SJCRH30 (cell line): ENCODE measurements at regions not wholly inside any gene's neighbourhood (a gene's known extent, or its start where the extent isn't known, plus 50 kb on each side); places are given as distances from the start of the nearest gene placed in this dataset.

Experiments used
- DNase-seq, 2 experiments: peaks; one replicate each; pipeline ENCODE4 v3.0.0-alpha.2; 2015 to 2020
- H3K27ac ChIP-seq: fragments of 250-450 bp; sonication (Bioruptor Pico); 2 replicates; pipeline ENCODE4 v1.5.1; 2020; ENCODE audit warnings: mild to moderate bottlenecking, moderate library complexity
- H3K27me3 ChIP-seq: fragments of 250-450 bp; sonication (Bioruptor Pico); 2 replicates; pipeline ENCODE4 v1.5.1; 2020; ENCODE audit warnings: mild to moderate bottlenecking, moderate library complexity
- H3K36me3 ChIP-seq: fragments of 250-450 bp; sonication (Bioruptor Pico); 2 replicates; pipeline ENCODE4 v1.5.1; 2020; ENCODE audit warnings: mild to moderate bottlenecking, moderate library complexity
- H3K4me1 ChIP-seq: fragments of 250-450 bp; sonication (Bioruptor Pico); 2 replicates; pipeline ENCODE4 v1.5.1; 2020; ENCODE audit warnings: mild to moderate bottlenecking, moderate library complexity
- H3K4me3 ChIP-seq: fragments of 250-450 bp; sonication (Bioruptor Pico); 2 replicates; pipeline ENCODE4 v1.5.1; 2020; ENCODE audit warnings: mild to moderate bottlenecking, moderate library complexity
- H3K9me3 ChIP-seq: fragments of 250-450 bp; sonication (Bioruptor Pico); replicated peaks from 2 replicates; pipeline ENCODE4 v1.5.1; 2020; ENCODE audit warnings: mild to moderate bottlenecking, moderate library complexity

DNA sequence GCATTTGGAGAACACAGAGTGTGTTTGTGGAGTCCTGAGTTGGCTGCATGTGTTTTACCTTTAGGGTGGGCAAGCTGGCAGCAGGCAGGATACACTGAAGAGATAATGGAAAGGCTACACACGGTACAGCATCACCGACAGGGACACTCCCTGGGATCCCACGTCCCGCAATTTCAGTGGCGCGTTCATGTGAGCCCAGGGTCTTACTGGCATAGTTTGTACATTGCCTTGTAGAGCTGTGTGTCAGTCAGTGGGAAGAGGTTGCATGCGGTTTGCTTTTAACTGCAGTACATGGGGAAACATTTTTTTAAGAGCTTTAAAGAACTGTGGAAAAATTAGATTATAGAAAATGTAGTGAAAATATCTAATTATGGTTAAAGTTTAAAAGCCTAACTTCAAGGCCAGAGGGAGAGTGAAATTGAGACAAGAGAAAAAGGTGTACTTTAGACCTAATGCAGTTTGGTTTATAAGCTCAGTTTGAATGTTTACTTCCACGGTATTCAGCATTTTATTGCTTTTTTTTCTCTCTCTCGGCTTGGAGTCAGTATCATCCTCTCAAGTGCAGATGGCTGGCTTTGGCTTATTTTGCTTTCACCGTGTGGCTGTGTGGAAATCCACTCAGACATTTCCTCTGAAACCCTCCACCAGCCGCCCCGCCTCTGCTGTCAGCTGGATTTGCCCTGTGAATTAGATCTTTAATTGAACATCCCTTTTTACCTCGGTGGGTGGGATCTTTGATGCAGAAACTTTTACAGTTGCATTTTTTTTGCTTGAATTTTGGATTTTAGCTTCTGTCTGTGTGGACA lies 364.2 kb upstream of the COBL start:
- DNase-seq, result no peak
- no peaks in the 10 kb centered on the region for H3K36me3 ChIP-seq
- peaks cover 9% of the 10 kb centered on the region for H3K27me3 ChIP-seq
- H3K4me3 ChIP-seq, result no peak overlapping the region
- H3K4me1 ChIP-seq, result no peaks in the 10 kb centered on the region
- H3K27ac ChIP-seq, result no peak overlapping the region
- no peaks in the 10 kb centered on the region for H3K9me3 ChIP-seq

- DNase-seq, result no peak
- H3K36me3 ChIP-seq, result no peaks in the 10 kb centered on the region
- H3K9me3 ChIP-seq, result no peaks in the 10 kb centered on the region
- no peak overlapping the region for H3K27ac ChIP-seq
- H3K27me3 ChIP-seq, result peaks cover 9% of the 10 kb centered on the region
- no peaks in the 10 kb centered on the region for H3K4me1 ChIP-seq
- no peak overlapping the region for H3K4me3 ChIP-seq
Measured at GRCh38 chr7:51679358-51679757, 362.7 kb upstream of the COBL start.

DNA sequence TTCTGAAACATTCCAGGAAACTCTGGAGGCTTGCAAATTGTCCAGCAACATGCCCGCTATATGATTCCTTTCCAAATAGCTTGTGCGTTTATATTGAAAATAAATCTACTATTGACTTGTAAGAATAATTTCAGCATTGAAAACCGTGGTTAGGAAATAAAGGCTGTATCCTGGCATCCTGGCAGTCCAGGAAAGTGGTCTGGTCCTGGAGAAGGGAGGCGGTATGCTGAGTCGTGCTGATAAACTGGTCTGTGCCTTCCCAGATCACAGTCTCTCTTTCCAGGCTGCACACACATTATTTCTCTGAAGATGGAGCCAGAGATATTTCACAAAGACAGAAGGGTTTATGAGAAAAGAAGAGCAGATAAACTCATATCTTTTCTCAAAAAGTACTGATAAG lies 350.1 kb upstream of the COBL start:
- Histone ChIP-seq H3K9me3 (no peaks in the 10 kb centered on the region), H3K4me3 (no peak overlapping the region), H3K4me1 (no peaks in the 10 kb centered on the region), H3K27ac (no peak overlapping the region), H3K36me3 (no peaks in the 10 kb centered on the region), H3K27me3 (no peaks in the 10 kb centered on the region)
- no peak for DNase-seq

DNA sequence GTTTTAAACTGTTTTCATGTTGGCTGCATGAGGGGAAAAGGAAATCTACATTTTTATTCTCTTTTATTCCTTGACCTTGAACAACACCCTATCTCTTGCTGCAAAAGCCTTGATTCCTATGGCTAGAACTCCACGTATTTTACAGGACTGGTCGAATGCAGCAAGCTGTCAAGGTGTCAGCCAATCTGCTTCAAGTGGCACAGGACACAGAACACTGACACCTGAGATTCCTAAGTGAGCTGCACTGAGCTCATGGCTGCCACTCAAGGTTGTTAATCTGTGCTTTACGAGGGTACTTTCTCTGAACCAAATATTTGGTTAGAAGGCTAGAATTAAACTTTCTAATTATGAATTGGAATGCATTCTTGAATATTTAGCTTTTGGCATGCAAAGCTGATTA lies 349.7 kb upstream of the COBL start:
- no peaks in the 10 kb centered on the region for H3K27me3 ChIP-seq
- H3K4me3 ChIP-seq, result no peak overlapping the region
- no peaks in the 10 kb centered on the region for H3K36me3 ChIP-seq
- H3K4me1 ChIP-seq, result no peaks in the 10 kb centered on the region
- H3K9me3 ChIP-seq, result no peaks in the 10 kb centered on the region
- H3K27ac ChIP-seq, result no peak overlapping the region
- no peak for DNase-seq

GRCh38 chr7:51665045-51665780 lies 348.6 kb upstream of the COBL start:
- 0 out of 2 replicates have a peak, but pooled peaks cover 3% of the 10 kb centered on the region for H3K27me3 ChIP-seq
- no peak overlapping the region for H3K4me3 ChIP-seq
- H3K36me3 ChIP-seq, result no peaks in the 10 kb centered on the region
- no peaks in the 10 kb centered on the region for H3K4me1 ChIP-seq
- H3K27ac ChIP-seq, result no peak overlapping the region
- H3K9me3 ChIP-seq, result no peaks in the 10 kb centered on the region
- no peak for DNase-seq

DNA sequence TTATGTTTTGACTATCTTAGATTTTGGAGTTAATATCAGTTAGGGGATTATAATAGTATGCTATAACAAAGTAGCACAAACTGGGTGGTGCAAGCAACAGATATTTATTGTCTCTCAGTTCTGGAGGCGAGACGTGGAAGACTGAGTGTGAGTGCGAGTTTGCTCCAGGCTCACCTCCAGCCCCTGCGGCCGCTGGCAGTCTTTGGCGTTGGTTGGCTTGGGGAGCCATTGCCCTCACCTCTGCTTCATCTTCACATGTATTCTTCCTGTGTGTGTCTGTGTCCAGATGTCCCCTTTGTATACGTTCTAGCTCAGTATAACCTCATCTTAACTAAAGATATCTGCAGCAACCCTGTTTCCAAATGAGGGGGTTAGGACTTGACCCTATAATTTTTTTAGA lies 343.9 kb upstream of the COBL start:
- no peaks in the 10 kb centered on the region for H3K36me3 ChIP-seq
- 0 out of 2 replicates have a peak, but pooled peaks cover 9% of the 10 kb centered on the region for H3K27me3 ChIP-seq
- no peak overlapping the region for H3K4me3 ChIP-seq
- no peaks in the 10 kb centered on the region for H3K9me3 ChIP-seq
- no peak for DNase-seq
- H3K27ac ChIP-seq, result no peak overlapping the region
- H3K4me1 ChIP-seq, result no peaks in the 10 kb centered on the region

DNA sequence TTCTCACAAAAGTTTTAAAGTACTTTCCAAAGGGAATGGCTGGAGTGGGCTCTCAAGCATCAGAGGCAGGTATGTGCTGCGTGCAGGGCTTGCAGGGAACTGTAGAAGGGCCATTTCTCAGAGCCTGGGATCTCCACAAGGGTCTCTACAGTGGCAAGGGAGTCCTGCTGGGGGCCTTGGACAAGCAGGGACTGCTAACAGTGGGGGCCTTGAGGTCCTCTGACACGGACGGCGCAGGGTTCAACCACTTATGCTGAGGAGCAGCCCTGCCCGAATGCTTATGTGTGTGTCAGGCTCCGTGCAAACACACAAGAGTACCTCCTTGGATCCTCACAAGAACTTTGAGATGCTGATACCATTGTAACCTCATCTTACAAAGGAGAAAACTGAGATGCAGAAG lies 342.1 kb upstream of the COBL start:
- Histone ChIP-seq H3K27ac (no peak overlapping the region), H3K36me3 (no peaks in the 10 kb centered on the region), H3K9me3 (no peaks in the 10 kb centered on the region), H3K4me1 (no peaks in the 10 kb centered on the region), H3K4me3 (no peak overlapping the region), H3K27me3 (0 out of 2 replicates have a peak, but pooled peaks cover 9% of the 10 kb centered on the region)
- DNase-seq, result no peak

- no peaks in the 10 kb centered on the region for H3K36me3 ChIP-seq
- DNase-seq, result peak; percentile 70 to 75
- H3K27ac ChIP-seq, result no peak overlapping the region
- peaks cover 15% of the 10 kb centered on the region; the same call in 1 of the 2 replicates for H3K27me3 ChIP-seq
- H3K4me3 ChIP-seq, result no peak overlapping the region
- H3K4me1 ChIP-seq, result no peaks in the 10 kb centered on the region
- H3K9me3 ChIP-seq, result no peaks in the 10 kb centered on the region
Measured at GRCh38 chr7:51647931-51648351, 331.3 kb upstream of the COBL start.

- H3K4me3 ChIP-seq, result no peak overlapping the region
- DNase-seq, result no peak
- H3K4me1 ChIP-seq, result no peaks in the 10 kb centered on the region
- peaks cover 16% of the 10 kb centered on the region; the same call in 1 of the 2 replicates for H3K27me3 ChIP-seq
- no peaks in the 10 kb centered on the region for H3K9me3 ChIP-seq
- no peak overlapping the region for H3K27ac ChIP-seq
- no peaks in the 10 kb centered on the region for H3K36me3 ChIP-seq
Measured at GRCh38 chr7:51647486-51647885, 330.9 kb upstream of the COBL start.

GRCh38 chr7:51645702-51646298 lies 329.2 kb upstream of the COBL start:
- Histone ChIP-seq H3K27me3 (peaks cover 29% of the 10 kb centered on the region; the same call in 1 of the 2 replicates), H3K4me3 (no peak overlapping the region), H3K4me1 (no peaks in the 10 kb centered on the region), H3K36me3 (no peaks in the 10 kb centered on the region), H3K27ac (no peak overlapping the region), H3K9me3 (no peaks in the 10 kb centered on the region)
- no peak for DNase-seq

DNA sequence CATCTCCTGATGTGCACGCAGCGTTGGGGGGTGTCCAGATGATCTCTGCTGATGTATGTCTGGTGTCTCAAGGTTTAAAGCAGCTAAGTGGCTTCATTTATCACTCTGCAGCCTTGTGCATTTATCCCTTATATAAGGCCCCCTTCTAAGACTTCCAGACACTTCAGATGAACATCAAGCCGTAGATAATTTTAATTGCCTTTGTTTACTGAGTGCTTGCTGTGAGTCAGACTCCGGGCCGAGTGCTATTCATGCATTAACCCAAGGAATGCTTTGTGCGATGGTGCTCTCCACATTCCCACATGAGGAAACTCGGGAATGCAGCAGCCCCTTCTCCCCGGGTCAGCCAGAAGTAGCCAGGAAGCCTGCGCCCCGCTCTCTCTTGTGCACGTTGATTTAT lies 328.6 kb upstream of the COBL start:
- Histone ChIP-seq H3K4me1 (no peaks in the 10 kb centered on the region), H3K9me3 (no peaks in the 10 kb centered on the region), H3K27me3 (peaks cover 28% of the 10 kb centered on the region; the same call in 1 of the 2 replicates), H3K27ac (no peak overlapping the region), H3K36me3 (no peaks in the 10 kb centered on the region), H3K4me3 (no peak overlapping the region)
- DNase-seq, result no peak

DNA sequence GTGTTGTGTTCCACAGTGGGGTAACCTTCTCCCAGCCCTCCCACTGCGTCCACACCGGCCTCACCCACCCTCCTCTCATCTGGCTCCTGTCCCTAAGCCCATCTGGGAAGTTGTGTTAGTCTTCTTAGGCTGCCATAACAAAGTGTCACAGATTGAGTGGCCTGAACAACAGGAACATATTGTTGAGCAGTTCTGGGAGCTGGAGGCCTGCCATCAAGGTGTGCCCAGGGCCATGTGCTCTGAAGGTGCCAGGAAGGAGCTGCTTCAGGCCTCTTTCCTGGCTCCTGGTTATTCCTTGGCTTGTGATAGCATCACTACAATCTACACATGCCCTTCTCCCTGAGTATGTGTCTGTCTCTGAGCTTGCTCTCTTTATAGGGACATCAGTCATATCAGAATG lies 327.6 kb upstream of the COBL start:
- H3K9me3 ChIP-seq, result no peaks in the 10 kb centered on the region
- peaks cover 26% of the 10 kb centered on the region; the same call in 1 of the 2 replicates for H3K27me3 ChIP-seq

GRCh38 chr7:51640841-51641240 lies 324.2 kb upstream of the COBL start:
- Histone ChIP-seq H3K9me3 (no peaks in the 10 kb centered on the region), H3K4me1 (no peaks in the 10 kb centered on the region), H3K27ac (no peak overlapping the region), H3K27me3 (peaks cover 29% of the 10 kb centered on the region; the same call in 1 of the 2 replicates), H3K4me3 (no peak overlapping the region), H3K36me3 (no peaks in the 10 kb centered on the region)
- no peak for DNase-seq

More for the DNA sequence above, 327.6 kb upstream of the COBL start:
- H3K4me1 ChIP-seq, result no peaks in the 10 kb centered on the region
- H3K27ac ChIP-seq, result no peak overlapping the region
- H3K4me3 ChIP-seq, result no peak overlapping the region
- DNase-seq, result no peak
- H3K36me3 ChIP-seq, result no peaks in the 10 kb centered on the region

DNA sequence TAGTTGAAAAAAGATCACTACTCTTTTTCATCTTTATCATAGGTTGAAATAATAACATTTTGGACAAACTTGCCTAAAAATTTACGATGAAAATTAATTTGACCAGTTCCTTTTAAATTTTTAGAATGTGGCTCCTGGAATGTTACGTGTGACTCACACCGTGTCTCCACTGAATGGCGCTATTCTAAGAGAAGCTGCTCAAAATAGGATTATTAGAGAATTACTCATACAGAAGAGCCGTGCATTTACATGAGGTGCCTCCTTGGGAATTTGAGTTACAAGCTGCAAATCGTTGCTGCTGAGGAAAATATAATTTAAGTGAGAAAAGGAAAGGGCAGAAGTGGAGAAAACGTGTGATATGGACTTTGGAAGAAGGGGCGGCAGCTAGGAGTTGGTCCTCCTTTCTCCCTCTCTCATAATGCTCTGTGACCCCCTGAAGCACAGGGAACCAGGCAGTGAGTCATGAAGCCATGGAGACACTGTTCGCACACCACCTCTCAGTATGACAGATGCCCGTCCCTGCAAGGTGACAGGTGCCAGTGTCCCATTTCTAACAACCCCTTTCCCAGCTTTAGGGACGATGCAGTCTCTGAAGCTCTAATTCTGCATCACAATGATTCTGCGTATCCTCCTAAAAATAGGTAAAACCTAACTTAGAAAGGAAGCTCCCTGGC lies 323.2 kb upstream of the COBL start:
- H3K4me1 ChIP-seq, result no peaks in the 10 kb centered on the region
- no peaks in the 10 kb centered on the region for H3K9me3 ChIP-seq
- H3K27me3 ChIP-seq, result peaks cover 30% of the 10 kb centered on the region; the same call in 1 of the 2 replicates
- DNase-seq, result no peak
- H3K4me3 ChIP-seq, result no peak overlapping the region
- H3K27ac ChIP-seq, result no peak overlapping the region
- H3K36me3 ChIP-seq, result no peaks in the 10 kb centered on the region
